Lower lobe of right lung (tissue), 2 donors: ENCODE measurements at regions not wholly inside any gene's neighbourhood (a gene's known extent, or its start where the extent isn't known, plus 50 kb on each side); places are given as distances from the start of the nearest gene placed in this dataset.

ENCODE experiments used
- ATAC-seq, 2 donors: fragments of 200-7000 bp; cut with Tn5 transposase; one replicate each; pipeline ENCODE4 v1.9.1; 2020 to 2022; ENCODE audit warnings: mild to moderate bottlenecking in 2 of 2, moderate library complexity in 2 of 2
- DNase-seq: peaks from one replicate; pipeline ENCODE4 v3.0.0-alpha.2; 2020
- H3K27ac ChIP-seq: fragments of 200-600 bp; one replicate; pipeline ENCODE4 v1.8.0; 2022
- H3K27me3 ChIP-seq: fragments of 200-600 bp; one replicate; pipeline ENCODE4 v1.8.0; 2022; ENCODE audit warnings: low read depth
- H3K36me3 ChIP-seq: fragments of 200-600 bp; one replicate; pipeline ENCODE4 v1.8.0; 2022; ENCODE audit warnings: mild to moderate bottlenecking
- H3K4me1 ChIP-seq: fragments of 200-600 bp; one replicate; pipeline ENCODE4 v1.8.0; 2022
- H3K4me3 ChIP-seq: fragments of 200-600 bp; one replicate; pipeline ENCODE4 v1.8.0; 2022; ENCODE audit warnings: mild to moderate bottlenecking
- H3K9me3 ChIP-seq: fragments of 200-600 bp; one replicate; pipeline ENCODE4 v1.8.0; 2022
- intact Hi-C: fragments of 100-400 bp; cut with DNase I; formaldehyde crosslinking; loops from one replicate; pipeline ENCODE4 v1.11.0; 2022
- TF ChIP-seq, protein P1 (sequence below): fragments of 200-600 bp; IDR thresholded peaks from one replicate; pipeline ENCODE4 v1.8.0; 2022; ENCODE audit warnings: antibody characterized with exemption, mild to moderate bottlenecking
- donor health status: DM: no; HTN: yes; CAD: no; lungs with severe emphysema.

DNA sequence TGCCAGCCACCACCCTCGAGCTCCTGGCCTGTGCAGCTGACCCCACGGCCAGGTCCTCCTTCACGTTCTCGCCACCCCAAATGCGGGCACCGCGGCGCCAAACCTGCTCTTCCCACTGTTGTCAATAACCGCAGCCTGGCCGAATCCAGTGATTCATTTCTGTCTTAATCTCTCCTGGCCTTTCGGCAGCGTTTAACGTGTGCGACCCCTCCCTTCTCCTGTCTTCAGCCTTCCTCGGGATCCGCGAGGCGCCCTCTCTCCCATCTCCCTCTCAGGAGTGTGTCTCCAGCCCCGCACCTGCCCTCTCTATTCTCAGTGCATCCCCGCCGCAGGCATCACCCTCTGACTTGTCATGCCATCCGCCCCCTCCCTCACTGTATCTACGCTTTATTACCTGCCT lies 91.4 kb downstream of the THBS2 start:
- Histone ChIP-seq H3K9me3 (no peaks in the 10 kb centered on the region), H3K4me3 (no peak overlapping the region), H3K27me3 (no peaks in the 10 kb centered on the region), H3K36me3 (no peaks in the 10 kb centered on the region), H3K4me1 (peaks cover 8% of the 10 kb centered on the region), H3K27ac (no peak overlapping the region)
- TF ChIP-seq, protein P1, sequence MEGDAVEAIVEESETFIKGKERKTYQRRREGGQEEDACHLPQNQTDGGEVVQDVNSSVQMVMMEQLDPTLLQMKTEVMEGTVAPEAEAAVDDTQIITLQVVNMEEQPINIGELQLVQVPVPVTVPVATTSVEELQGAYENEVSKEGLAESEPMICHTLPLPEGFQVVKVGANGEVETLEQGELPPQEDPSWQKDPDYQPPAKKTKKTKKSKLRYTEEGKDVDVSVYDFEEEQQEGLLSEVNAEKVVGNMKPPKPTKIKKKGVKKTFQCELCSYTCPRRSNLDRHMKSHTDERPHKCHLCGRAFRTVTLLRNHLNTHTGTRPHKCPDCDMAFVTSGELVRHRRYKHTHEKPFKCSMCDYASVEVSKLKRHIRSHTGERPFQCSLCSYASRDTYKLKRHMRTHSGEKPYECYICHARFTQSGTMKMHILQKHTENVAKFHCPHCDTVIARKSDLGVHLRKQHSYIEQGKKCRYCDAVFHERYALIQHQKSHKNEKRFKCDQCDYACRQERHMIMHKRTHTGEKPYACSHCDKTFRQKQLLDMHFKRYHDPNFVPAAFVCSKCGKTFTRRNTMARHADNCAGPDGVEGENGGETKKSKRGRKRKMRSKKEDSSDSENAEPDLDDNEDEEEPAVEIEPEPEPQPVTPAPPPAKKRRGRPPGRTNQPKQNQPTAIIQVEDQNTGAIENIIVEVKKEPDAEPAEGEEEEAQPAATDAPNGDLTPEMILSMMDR: no peak
- DNase-seq (no peak), ATAC-seq (no peak)
- intact Hi-C loops: no loop called here

DNA sequence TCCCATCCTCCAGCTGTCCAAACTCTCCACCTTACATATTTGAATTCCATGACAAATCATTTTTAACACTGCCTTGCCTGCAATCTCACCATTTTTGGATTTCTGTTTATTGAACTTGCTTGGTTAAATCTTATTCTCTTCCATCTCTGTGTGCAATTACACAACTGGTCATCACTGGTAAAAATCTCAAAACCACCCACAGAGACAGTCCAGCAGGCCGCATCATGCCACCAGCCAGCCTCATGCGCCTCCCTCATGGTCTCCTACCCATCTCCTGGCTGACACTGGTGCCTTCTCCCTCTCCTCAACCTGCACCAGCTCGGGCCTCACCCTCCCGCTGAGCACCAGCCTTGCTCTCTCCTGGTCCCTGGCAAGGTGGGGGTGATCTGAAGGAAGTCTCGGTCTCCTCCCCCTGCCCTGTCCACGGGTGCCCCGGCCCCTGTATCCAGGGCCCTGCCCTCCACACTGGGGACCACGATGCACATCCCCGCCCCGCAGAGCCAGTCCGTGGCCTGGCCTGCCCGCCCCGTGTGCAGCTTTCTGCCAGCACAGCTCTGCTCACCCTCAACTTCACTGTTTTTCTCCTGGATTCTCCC lies 92.0 kb downstream of the THBS2 start:
- ATAC-seq (no peak), DNase-seq (no peak)
- Histone ChIP-seq H3K4me1 (peaks cover 9% of the 10 kb centered on the region), H3K36me3 (no peaks in the 10 kb centered on the region), H3K9me3 (no peaks in the 10 kb centered on the region), H3K27me3 (no peaks in the 10 kb centered on the region), H3K27ac (no peak overlapping the region), H3K4me3 (no peak overlapping the region)
- TF ChIP-seq, protein P1: no peak
- intact Hi-C loops: no loop called here

DNA sequence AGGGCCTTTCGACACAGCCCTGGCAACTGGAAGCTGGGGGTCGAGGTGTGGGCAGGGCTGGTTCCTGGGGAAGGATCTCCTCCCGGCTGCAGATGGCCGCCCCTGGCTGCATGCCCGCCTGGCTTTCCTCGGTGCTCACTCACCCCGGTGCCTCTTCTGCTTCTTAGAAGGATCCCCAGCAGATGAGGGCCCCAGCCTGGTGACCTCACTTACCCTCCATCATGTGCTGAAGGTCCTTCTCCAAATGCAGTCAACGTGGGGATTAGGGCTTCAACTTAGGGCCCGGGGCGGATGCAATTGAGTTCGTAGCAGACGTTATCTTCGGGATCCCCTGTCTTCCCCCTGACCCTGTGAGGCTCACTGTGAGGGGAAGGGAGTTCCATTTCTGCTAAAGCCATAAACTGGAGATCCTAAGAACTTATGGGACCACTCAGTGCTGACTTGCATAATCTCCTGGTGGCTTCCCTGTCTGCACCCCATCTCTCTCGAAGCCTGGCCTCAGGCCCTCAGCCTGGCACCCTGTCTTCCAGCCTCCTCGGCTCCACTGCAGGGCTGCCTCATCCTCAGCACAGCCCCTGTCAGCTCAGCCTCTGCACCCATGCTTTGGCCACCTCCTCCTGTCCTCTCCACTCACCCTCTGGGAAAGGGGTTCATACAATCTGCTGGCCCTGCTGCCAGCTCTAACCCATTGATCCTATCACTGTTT lies 92.6 kb downstream of the THBS2 start:
- TF ChIP-seq, protein P1: no peak
- no peaks in the 10 kb centered on the region for H3K36me3 ChIP-seq
- intact Hi-C loops: no loop called here
- no peak overlapping the region for H3K27ac ChIP-seq
- no peaks in the 10 kb centered on the region for H3K27me3 ChIP-seq
- no peak overlapping the region for H3K4me3 ChIP-seq
- H3K4me1 ChIP-seq: peaks cover 9% of the 10 kb centered on the region
- ATAC-seq (no peak), DNase-seq (no peak)
- no peaks in the 10 kb centered on the region for H3K9me3 ChIP-seq

DNA sequence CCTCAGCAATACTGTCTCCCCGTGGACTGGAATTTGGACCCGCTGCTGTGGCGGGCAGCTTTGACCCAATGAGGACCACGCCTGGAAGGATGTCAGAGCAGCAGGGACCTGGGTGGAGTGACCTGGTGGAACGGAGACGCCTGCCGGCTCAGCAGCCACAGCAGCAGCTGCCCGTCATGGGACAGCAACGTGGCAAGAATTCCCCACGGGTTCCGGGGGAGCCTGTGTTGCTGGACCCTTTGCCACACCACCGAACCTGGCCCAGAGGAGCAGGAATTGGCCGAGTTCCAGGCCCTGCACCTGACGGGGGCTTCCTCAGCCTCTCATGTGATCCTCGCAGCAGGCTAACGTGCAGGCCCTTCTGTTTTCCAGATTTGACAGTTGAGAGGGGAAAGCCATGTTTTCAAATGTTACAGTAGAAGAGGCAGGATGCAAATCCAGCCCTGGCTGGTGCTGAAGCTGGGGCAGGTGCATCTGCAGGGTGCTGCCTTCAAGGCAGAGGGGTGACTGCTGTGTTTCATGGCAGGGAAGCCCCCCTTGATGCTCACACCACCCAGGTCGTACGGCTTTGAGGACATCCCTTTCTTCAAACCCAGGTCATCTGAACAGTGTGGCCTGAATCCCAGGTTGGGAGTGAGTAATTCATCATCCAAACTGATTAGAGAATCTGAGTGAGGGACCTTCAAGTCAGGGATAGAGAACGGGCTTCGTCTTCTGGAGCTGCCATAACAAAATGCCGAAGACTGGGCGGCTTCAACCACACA lies 93.4 kb downstream of the THBS2 start:
- Histone ChIP-seq H3K9me3 (no peaks in the 10 kb centered on the region), H3K27ac (no peak overlapping the region), H3K4me3 (no peak overlapping the region), H3K36me3 (no peaks in the 10 kb centered on the region), H3K4me1 (peaks cover 9% of the 10 kb centered on the region), H3K27me3 (no peaks in the 10 kb centered on the region)
- DNase-seq (no peak), ATAC-seq (no peak)
- intact Hi-C loops: no loop called here
- TF ChIP-seq, protein P1: no peak

DNA sequence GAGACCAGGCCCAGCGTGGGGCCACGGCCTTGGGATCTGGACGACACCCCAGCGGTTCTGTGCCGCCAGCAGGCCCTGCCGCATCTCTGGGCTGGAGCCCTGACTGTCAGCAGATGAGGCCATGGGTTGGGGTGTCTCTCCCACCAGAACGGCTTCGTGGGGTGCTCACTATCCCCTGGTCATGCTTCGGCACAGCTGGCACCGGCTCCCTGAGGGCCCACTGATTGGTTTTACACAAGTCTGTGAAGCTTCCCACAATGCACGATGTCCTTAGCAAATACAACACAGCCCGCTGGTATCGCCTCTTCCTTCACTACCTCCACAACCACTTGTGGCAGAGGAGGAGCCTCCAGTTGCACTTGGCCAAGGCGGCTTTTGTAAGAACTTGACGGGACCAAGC lies 94.3 kb downstream of the THBS2 start:
- Histone ChIP-seq H3K27me3 (no peaks in the 10 kb centered on the region), H3K9me3 (no peaks in the 10 kb centered on the region), H3K36me3 (no peaks in the 10 kb centered on the region), H3K4me1 (peaks cover 9% of the 10 kb centered on the region), H3K4me3 (no peak overlapping the region), H3K27ac (no peak overlapping the region)
- no peak for ATAC-seq
- intact Hi-C loops: no loop called here
- TF ChIP-seq, protein P1: no peak
- no peak for DNase-seq
